Stomach (tissue), 4 donors: ENCODE measurements at regions not wholly inside any gene's neighbourhood (a gene's known extent, or its start where the extent isn't known, plus 50 kb on each side); places are given as distances from the start of the nearest gene placed in this dataset.

Source experiments
- POLR2AphosphoS5 ChIP-seq, 3 donors: sonication (generic); formaldehyde crosslinking; IDR thresholded peaks; one replicate each; pipeline ENCODE4 v1.6.1; 2016; ENCODE audit warnings: antibody characterized with exemption in 3 of 3
- TF ChIP-seq, protein P1 (sequence below), 7 experiments: fragments of 450-650 bp in 4 of 7; fragments of 200-600 bp in 3 of 7; sonication (generic) in 3 of 7; IDR thresholded peaks; one replicate each; pipeline ENCODE4 v1.5.1; 2016 to 2019; ENCODE audit warnings: antibody characterized with exemption in 7 of 7, control low read depth in 2 of 7, mild to moderate bottlenecking in 1 of 7

DNA sequence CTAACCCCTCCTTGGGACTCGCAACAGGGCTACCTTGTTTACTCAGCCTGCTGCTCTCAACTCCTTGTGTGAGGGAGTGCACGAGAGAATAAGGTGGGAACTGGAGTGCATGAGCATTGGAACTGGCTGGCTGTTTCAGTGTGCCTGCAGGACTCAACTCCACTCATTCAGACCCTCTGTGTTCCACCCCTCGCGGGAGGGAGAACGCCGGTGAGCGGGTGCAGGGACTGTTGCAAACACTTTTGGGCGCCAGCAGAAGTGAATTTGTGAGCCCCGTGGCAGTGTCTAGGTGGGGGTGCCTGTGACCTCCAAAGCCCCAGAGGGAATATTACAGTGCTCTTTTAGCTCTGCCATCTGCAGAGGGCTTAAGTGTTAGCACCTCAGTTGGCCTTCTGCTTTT lies 1978.3 kb upstream of the PIK3C3 start:
- TF ChIP-seq POLR2AphosphoS5 (IDR thresholded peaks at IDR 0.05) = no peak
- TF ChIP-seq, protein P1, sequence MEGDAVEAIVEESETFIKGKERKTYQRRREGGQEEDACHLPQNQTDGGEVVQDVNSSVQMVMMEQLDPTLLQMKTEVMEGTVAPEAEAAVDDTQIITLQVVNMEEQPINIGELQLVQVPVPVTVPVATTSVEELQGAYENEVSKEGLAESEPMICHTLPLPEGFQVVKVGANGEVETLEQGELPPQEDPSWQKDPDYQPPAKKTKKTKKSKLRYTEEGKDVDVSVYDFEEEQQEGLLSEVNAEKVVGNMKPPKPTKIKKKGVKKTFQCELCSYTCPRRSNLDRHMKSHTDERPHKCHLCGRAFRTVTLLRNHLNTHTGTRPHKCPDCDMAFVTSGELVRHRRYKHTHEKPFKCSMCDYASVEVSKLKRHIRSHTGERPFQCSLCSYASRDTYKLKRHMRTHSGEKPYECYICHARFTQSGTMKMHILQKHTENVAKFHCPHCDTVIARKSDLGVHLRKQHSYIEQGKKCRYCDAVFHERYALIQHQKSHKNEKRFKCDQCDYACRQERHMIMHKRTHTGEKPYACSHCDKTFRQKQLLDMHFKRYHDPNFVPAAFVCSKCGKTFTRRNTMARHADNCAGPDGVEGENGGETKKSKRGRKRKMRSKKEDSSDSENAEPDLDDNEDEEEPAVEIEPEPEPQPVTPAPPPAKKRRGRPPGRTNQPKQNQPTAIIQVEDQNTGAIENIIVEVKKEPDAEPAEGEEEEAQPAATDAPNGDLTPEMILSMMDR (IDR thresholded peaks at IDR 0.05) = no peak
